ENCODE measurements at regions not wholly inside any gene's neighbourhood (a gene's known extent, or its start where the extent isn't known, plus 50 kb on each side); places are given as distances from the start of the nearest gene placed in this dataset.

DNA sequence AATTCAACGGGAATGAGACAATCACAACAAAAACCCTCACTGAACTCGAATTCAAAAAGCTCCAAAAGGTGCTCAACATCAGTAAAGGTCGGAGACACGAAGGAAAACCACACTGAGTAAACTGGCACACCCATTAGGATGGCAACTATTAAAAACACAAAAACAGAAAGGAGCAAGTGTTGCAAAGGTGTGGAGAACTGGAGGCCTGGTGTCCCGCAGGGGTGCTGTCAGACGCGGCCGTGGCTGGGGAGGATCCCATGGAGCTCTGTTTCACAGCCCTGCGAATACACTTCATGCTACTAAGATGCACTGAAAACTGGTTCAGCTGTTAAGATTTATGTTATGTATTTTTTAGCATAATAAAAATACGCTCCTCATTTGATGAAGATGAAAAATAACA, 730.6 kb downstream of the GALR1 start:
- Mint-ChIP-seq H3K4me3 (no peak overlapping the region), H3K27me3 (peaks cover 4% of the 10 kb centered on the region), H3K27ac (no peak overlapping the region), H3K4me1 (no peaks in the 10 kb centered on the region), H3K9me3 (peaks cover 0 to 9% (median 4%) of the 10 kb centered on the region in 7 donors), H3K36me3 (no peaks in the 10 kb centered on the region)
- Histone ChIP-seq H3K4me3 (ENCODE audit: low read depth, low read length) (no peak overlapping the region), H3K4me1 (ENCODE audit: control insufficient read depth, insufficient read depth, low read length, poor library complexity, severe bottlenecking) (no peaks in the 10 kb centered on the region), H3K9me3 (ENCODE audit: control insufficient read depth in 2 of 2, low read length in 2 of 2) (no peaks in the 10 kb centered on the region), H3K27me3 (ENCODE audit: control insufficient read depth, insufficient read depth, low read length) (no peaks in the 10 kb centered on the region), H3K36me3 (ENCODE audit: control insufficient read depth, insufficient read depth, low read length) (no peaks in the 10 kb centered on the region), H3K27ac (ENCODE audit: insufficient read depth, low read length, poor library complexity, severe bottlenecking) (no peak overlapping the region)
- DNase-seq (no peak), ATAC-seq (ENCODE audit: low read depth in 2 of 2) (no peak)

DNA sequence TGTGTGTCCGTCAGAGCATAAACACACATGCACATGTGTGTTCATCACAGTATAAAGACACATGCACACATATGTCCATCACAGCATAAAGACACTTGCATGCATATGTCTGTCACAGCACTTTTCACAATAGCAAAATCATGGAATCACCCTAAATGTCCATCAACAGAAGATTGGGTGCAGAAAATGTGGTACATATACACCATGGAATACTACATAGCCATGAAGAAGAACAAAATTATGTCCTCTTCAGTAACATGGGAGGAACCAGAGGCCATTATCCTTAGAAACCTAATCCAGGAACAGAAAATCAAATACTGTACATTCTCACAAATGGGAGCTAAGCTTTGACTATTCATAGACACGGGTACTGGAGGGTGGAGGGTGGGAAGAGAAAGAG, 732.2 kb downstream of the GALR1 start:
- no peak for DNase-seq
- H3K27ac Mint-ChIP-seq: no peak overlapping the region
- Histone ChIP-seq H3K4me3 (ENCODE audit: low read depth, low read length) (no peak overlapping the region), H3K9me3 (ENCODE audit: control insufficient read depth in 2 of 2, low read length in 2 of 2) (no peaks in the 10 kb centered on the region), H3K36me3 (ENCODE audit: control insufficient read depth, insufficient read depth, low read length) (no peaks in the 10 kb centered on the region), H3K27me3 (ENCODE audit: control insufficient read depth, insufficient read depth, low read length) (no peaks in the 10 kb centered on the region), H3K27ac (ENCODE audit: insufficient read depth, low read length, poor library complexity, severe bottlenecking) (no peak overlapping the region), H3K4me1 (ENCODE audit: control insufficient read depth, insufficient read depth, low read length, poor library complexity, severe bottlenecking) (no peaks in the 10 kb centered on the region)
- peaks cover 4% of the 10 kb centered on the region for H3K27me3 Mint-ChIP-seq
- H3K9me3 Mint-ChIP-seq: peaks cover 0 to 7% (median 3%) of the 10 kb centered on the region in 7 donors
- no peak overlapping the region for H3K4me3 Mint-ChIP-seq
- no peaks in the 10 kb centered on the region for H3K36me3 Mint-ChIP-seq
- no peaks in the 10 kb centered on the region for H3K4me1 Mint-ChIP-seq
- no peak for ATAC-seq (ENCODE audit: low read depth in 2 of 2)

DNA sequence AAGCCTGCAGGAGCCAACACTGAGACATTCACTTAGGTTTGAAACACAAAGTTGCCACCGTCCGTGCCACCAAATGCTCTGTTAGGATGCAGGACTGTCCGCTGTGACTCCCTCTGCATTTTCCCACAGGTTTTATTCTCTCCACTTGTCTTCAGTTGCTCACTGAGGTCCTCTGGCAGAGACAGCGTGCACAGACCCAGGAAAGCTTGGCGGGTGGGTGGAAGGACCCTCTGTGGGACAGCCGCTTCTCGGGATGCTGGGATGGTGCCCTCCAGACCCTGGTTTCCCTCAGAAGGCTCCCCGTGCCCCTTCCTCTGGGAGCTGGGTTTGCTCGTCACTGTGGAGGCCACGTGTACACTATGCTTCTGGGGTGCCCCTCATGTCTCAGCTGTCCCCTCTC, 733.6 kb downstream of the GALR1 start:
- Histone ChIP-seq H3K27me3 (ENCODE audit: control insufficient read depth, insufficient read depth, low read length) (no peaks in the 10 kb centered on the region), H3K27ac (ENCODE audit: insufficient read depth, low read length, poor library complexity, severe bottlenecking) (no peak overlapping the region), H3K9me3 (ENCODE audit: control insufficient read depth in 2 of 2, low read length in 2 of 2) (no peaks in the 10 kb centered on the region), H3K4me1 (ENCODE audit: control insufficient read depth, insufficient read depth, low read length, poor library complexity, severe bottlenecking) (no peaks in the 10 kb centered on the region), H3K36me3 (ENCODE audit: control insufficient read depth, insufficient read depth, low read length) (no peaks in the 10 kb centered on the region), H3K4me3 (ENCODE audit: low read depth, low read length) (no peak overlapping the region)
- no peak overlapping the region for H3K4me3 Mint-ChIP-seq
- H3K27ac Mint-ChIP-seq: no peak overlapping the region
- H3K4me1 Mint-ChIP-seq: no peaks in the 10 kb centered on the region
- ATAC-seq (ENCODE audit: low read depth in 2 of 2): no peak
- no peak for DNase-seq
- H3K27me3 Mint-ChIP-seq: peaks cover 4% of the 10 kb centered on the region
- no peaks in the 10 kb centered on the region for H3K36me3 Mint-ChIP-seq
- peaks cover 0 to 7% (median under 1%) of the 10 kb centered on the region in 7 donors for H3K9me3 Mint-ChIP-seq

GRCh38 chr18:77984178-77984577, 734.5 kb downstream of the GALR1 start:
- H3K9me3 ChIP-seq (ENCODE audit: control insufficient read depth in 2 of 2, low read length in 2 of 2): no peaks in the 10 kb centered on the region
- H3K27ac ChIP-seq (ENCODE audit: insufficient read depth, low read length, poor library complexity, severe bottlenecking): no peak overlapping the region
- H3K36me3 Mint-ChIP-seq: no peaks in the 10 kb centered on the region
- H3K4me3 Mint-ChIP-seq: no peak overlapping the region
- H3K9me3 Mint-ChIP-seq: peaks cover 0 to 4% (median 0%) of the 10 kb centered on the region in 7 donors
- no peak overlapping the region for H3K4me3 ChIP-seq (ENCODE audit: low read depth, low read length)
- H3K36me3 ChIP-seq (ENCODE audit: control insufficient read depth, insufficient read depth, low read length): no peaks in the 10 kb centered on the region
- H3K27ac Mint-ChIP-seq: no peak overlapping the region
- no peaks in the 10 kb centered on the region for H3K4me1 Mint-ChIP-seq
- H3K27me3 ChIP-seq (ENCODE audit: control insufficient read depth, insufficient read depth, low read length): no peaks in the 10 kb centered on the region
- no peak for DNase-seq
- peaks cover 4% of the 10 kb centered on the region for H3K27me3 Mint-ChIP-seq
- no peak for ATAC-seq (ENCODE audit: low read depth in 2 of 2)
- no peaks in the 10 kb centered on the region for H3K4me1 ChIP-seq (ENCODE audit: control insufficient read depth, insufficient read depth, low read length, poor library complexity, severe bottlenecking)

DNA sequence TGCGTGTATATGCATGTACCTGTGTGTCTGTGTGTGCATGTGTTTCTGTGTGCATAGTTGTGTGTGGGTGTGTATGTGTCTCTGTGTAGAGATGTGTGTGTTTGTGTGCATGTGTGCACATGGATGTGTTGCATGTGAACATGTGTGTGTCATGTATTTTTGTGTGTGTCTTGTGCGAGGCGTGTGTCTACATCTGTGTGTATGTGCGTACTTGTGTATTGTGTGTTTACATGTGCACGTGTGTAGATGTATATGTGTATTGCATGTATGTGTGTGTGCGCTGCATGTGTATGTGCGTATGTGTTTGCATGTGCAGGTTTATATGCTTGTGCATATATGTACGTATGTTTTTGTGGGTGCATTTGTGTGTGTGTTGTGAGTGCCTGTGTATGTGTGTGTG, 735.2 kb downstream of the GALR1 start:
- DNase-seq (no peak), ATAC-seq (ENCODE audit: low read depth in 2 of 2) (no peak)
- Histone ChIP-seq H3K4me3 (ENCODE audit: low read depth, low read length) (no peak overlapping the region), H3K36me3 (ENCODE audit: control insufficient read depth, insufficient read depth, low read length) (no peaks in the 10 kb centered on the region), H3K4me1 (ENCODE audit: control insufficient read depth, insufficient read depth, low read length, poor library complexity, severe bottlenecking) (no peaks in the 10 kb centered on the region), H3K27ac (ENCODE audit: insufficient read depth, low read length, poor library complexity, severe bottlenecking) (no peak overlapping the region), H3K9me3 (ENCODE audit: control insufficient read depth in 2 of 2, low read length in 2 of 2) (no peaks in the 10 kb centered on the region), H3K27me3 (ENCODE audit: control insufficient read depth, insufficient read depth, low read length) (no peaks in the 10 kb centered on the region)
- Mint-ChIP-seq H3K9me3 (peaks cover 0 to 4% (median 0%) of the 10 kb centered on the region in 7 donors), H3K4me3 (no peak overlapping the region), H3K27me3 (peaks cover 4% of the 10 kb centered on the region), H3K36me3 (no peaks in the 10 kb centered on the region), H3K4me1 (no peaks in the 10 kb centered on the region), H3K27ac (no peak overlapping the region)

GRCh38 chr18:77985526-77986281, 736.1 kb downstream of the GALR1 start:
- H3K4me1 Mint-ChIP-seq: no peaks in the 10 kb centered on the region
- H3K9me3 Mint-ChIP-seq: peaks cover 0 to 4% (median 0%) of the 10 kb centered on the region in 7 donors
- H3K27ac ChIP-seq (ENCODE audit: insufficient read depth, low read length, poor library complexity, severe bottlenecking): no peak overlapping the region
- no peaks in the 10 kb centered on the region for H3K9me3 ChIP-seq (ENCODE audit: control insufficient read depth in 2 of 2, low read length in 2 of 2)
- H3K36me3 Mint-ChIP-seq: no peaks in the 10 kb centered on the region
- H3K27me3 Mint-ChIP-seq: peaks cover 4% of the 10 kb centered on the region
- H3K36me3 ChIP-seq (ENCODE audit: control insufficient read depth, insufficient read depth, low read length): no peaks in the 10 kb centered on the region
- peak overlapping the region in 1 of 3 donors; percentile 40 for H3K27ac Mint-ChIP-seq
- no peaks in the 10 kb centered on the region for H3K4me1 ChIP-seq (ENCODE audit: control insufficient read depth, insufficient read depth, low read length, poor library complexity, severe bottlenecking)
- H3K27me3 ChIP-seq (ENCODE audit: control insufficient read depth, insufficient read depth, low read length): no peaks in the 10 kb centered on the region
- H3K4me3 Mint-ChIP-seq: no peak overlapping the region
- no peak for ATAC-seq (ENCODE audit: low read depth in 2 of 2)
- DNase-seq: no peak
- no peak overlapping the region for H3K4me3 ChIP-seq (ENCODE audit: low read depth, low read length)

DNA sequence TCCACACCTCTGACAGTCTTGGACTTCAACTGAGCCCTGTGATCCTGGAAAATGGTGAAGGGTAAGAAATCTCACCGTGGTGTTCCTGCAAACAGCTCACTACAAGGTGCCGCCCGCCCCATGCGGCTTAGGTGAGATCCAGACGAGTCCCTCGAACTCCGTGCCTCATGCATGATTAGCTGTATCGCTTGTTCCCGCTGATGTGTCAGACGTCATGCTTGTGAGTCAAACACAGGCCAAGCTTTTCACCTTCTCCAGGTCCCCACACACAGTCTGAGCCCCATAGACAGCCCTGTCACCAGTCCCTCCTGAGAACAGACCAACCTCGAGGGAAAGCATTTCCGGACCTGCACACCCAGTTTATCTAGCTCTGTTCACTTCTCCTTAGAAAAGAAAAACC, 740.5 kb downstream of the GALR1 start:
- Histone ChIP-seq H3K4me1 (ENCODE audit: control insufficient read depth, insufficient read depth, low read length, poor library complexity, severe bottlenecking) (no peaks in the 10 kb centered on the region), H3K4me3 (ENCODE audit: low read depth, low read length) (no peak overlapping the region), H3K9me3 (ENCODE audit: control insufficient read depth in 2 of 2, low read length in 2 of 2) (no peaks in the 10 kb centered on the region), H3K36me3 (ENCODE audit: control insufficient read depth, insufficient read depth, low read length) (no peaks in the 10 kb centered on the region), H3K27me3 (ENCODE audit: control insufficient read depth, insufficient read depth, low read length) (no peaks in the 10 kb centered on the region), H3K27ac (ENCODE audit: insufficient read depth, low read length, poor library complexity, severe bottlenecking) (no peak overlapping the region)
- Mint-ChIP-seq H3K9me3 (peaks cover 2 to 11% (median 5%) of the 10 kb centered on the region in 7 donors), H3K36me3 (no peaks in the 10 kb centered on the region), H3K27me3 (no peaks in the 10 kb centered on the region), H3K4me1 (no peaks in the 10 kb centered on the region), H3K4me3 (no peak overlapping the region), H3K27ac (no peak overlapping the region)
- DNase-seq: no peak
- ATAC-seq (ENCODE audit: low read depth in 2 of 2): no peak

- Histone ChIP-seq H3K4me3 (ENCODE audit: low read depth, low read length) (no peak overlapping the region), H3K27ac (ENCODE audit: insufficient read depth, low read length, poor library complexity, severe bottlenecking) (no peak overlapping the region)
Observed at GRCh38 chr18:77990901-77991300, 741.3 kb downstream of the GALR1 start.

More at GRCh38 chr18:77990901-77991300, 741.3 kb downstream of the GALR1 start:
- H3K27me3 Mint-ChIP-seq: no peaks in the 10 kb centered on the region
- Histone ChIP-seq H3K36me3 (ENCODE audit: control insufficient read depth, insufficient read depth, low read length) (no peaks in the 10 kb centered on the region), H3K9me3 (ENCODE audit: control insufficient read depth in 2 of 2, low read length in 2 of 2) (no peaks in the 10 kb centered on the region), H3K27me3 (ENCODE audit: control insufficient read depth, insufficient read depth, low read length) (no peaks in the 10 kb centered on the region), H3K4me1 (ENCODE audit: control insufficient read depth, insufficient read depth, low read length, poor library complexity, severe bottlenecking) (no peaks in the 10 kb centered on the region)
- no peak for ATAC-seq (ENCODE audit: low read depth in 2 of 2)
- no peaks in the 10 kb centered on the region for H3K4me1 Mint-ChIP-seq
- no peak overlapping the region for H3K27ac Mint-ChIP-seq
- no peak for DNase-seq
- H3K4me3 Mint-ChIP-seq: no peak overlapping the region
- H3K9me3 Mint-ChIP-seq: peaks cover 2 to 11% (median 5%) of the 10 kb centered on the region in 7 donors
- H3K36me3 Mint-ChIP-seq: no peaks in the 10 kb centered on the region
